ENCODE measurements at regions not wholly inside any gene's neighbourhood (a gene's known extent, or its start where the extent isn't known, plus 50 kb on each side); places are given as distances from the start of the nearest gene placed in this dataset.

DNA sequence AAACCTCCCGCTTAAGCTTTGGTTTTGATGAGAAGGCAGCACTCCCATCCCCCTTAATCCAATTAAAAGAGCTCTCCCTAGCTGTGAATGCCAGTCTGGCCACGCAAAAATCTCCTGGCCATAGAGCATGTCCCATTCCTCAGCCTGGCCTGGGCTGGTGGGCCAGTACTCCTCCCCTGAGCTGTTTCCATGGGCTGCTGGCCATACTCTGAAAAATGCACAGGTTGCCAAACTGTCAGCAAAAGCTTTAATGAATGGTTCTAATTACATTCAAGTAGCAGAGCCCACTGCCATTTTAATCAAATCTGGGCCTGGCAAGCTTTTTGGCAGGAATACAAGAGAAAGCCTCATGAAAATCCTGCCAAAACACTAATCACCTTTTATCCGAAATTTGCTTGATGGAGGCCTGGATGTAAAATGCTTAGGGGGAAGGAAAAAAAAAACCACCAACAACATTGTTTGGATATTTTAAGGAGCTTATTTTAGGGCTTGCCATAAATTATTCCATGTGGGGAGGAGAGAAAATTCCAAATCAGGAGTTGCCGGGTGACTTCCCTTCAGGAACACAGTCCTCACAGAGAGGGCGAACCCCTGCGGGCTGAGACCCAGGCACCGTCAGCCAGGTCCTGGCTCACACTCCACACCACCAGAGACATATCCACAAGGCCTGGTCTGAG, 243.3 kb downstream of the SEC61B start:
- DNase-seq, result no peak
- no peaks in the 10 kb centered on the region for H3K27me3 ChIP-seq (ENCODE audit: low read depth)
- intact Hi-C loops (cut with micrococcal nuclease), result no loop called here
- H3K27ac ChIP-seq (replicated peaks), result no peak overlapping the region
- TF ChIP-seq, protein P1, sequence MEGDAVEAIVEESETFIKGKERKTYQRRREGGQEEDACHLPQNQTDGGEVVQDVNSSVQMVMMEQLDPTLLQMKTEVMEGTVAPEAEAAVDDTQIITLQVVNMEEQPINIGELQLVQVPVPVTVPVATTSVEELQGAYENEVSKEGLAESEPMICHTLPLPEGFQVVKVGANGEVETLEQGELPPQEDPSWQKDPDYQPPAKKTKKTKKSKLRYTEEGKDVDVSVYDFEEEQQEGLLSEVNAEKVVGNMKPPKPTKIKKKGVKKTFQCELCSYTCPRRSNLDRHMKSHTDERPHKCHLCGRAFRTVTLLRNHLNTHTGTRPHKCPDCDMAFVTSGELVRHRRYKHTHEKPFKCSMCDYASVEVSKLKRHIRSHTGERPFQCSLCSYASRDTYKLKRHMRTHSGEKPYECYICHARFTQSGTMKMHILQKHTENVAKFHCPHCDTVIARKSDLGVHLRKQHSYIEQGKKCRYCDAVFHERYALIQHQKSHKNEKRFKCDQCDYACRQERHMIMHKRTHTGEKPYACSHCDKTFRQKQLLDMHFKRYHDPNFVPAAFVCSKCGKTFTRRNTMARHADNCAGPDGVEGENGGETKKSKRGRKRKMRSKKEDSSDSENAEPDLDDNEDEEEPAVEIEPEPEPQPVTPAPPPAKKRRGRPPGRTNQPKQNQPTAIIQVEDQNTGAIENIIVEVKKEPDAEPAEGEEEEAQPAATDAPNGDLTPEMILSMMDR (IDR thresholded peaks at IDR 0.05; ENCODE audit: borderline replicate concordance), result no peak
- no peaks in the 10 kb centered on the region for H3K4me1 ChIP-seq
- no peaks in the 10 kb centered on the region for H3K36me3 ChIP-seq
- H3K4me3 ChIP-seq, result no peak overlapping the region
- H3K9me3 ChIP-seq (replicated peaks), result peaks cover 7% of the 10 kb centered on the region

DNA sequence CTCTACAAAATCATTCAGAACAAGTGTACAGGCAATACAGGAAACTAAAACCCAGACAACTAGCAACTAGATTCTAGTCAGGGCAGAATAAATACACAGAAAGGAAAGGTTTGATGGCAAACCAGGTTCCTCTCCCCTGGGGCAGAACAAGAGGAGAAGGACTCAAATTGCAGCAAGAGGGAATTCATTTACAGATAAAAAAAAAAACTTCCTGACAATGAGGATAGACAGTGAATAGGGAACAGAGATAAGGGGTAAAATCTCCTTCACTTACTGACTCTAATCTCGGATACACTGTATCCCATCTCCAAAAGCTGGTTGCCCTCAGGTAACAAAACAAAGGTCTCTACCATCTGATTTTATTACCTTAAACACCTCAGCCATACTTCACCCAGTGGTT, 244.0 kb downstream of the SEC61B start:
- intact Hi-C loops (cut with micrococcal nuclease), result no loop called here
- Histone ChIP-seq H3K4me3 (no peak overlapping the region), H3K27me3 (ENCODE audit: low read depth) (no peaks in the 10 kb centered on the region), H3K27ac (replicated peaks) (no peak overlapping the region), H3K9me3 (replicated peaks) (peaks cover 7% of the 10 kb centered on the region), H3K36me3 (no peaks in the 10 kb centered on the region), H3K4me1 (no peaks in the 10 kb centered on the region)
- TF ChIP-seq, protein P1 (IDR thresholded peaks at IDR 0.05; ENCODE audit: borderline replicate concordance), result no peak
- no peak for DNase-seq

DNA sequence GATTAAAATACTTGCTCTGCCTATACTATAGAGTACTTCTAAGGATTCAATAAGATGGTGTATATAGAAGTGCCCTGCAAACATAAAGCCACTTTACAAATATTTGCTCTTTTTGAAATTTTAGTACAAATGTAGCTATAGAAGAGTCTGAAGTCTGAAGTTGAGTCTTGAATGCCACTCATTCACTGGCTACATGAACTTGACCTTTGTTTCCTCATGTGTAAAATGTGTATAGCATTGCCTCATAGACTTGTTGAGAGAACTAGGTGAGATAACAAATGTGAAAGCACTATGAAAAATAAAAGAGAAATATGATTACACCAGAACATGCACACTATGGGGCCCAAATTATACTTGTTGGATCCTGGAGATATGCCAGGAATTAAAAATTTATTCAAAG, 244.7 kb downstream of the SEC61B start:
- Histone ChIP-seq H3K4me1 (no peaks in the 10 kb centered on the region), H3K27ac (replicated peaks) (no peak overlapping the region), H3K9me3 (replicated peaks) (peaks cover 7% of the 10 kb centered on the region), H3K4me3 (no peak overlapping the region), H3K27me3 (ENCODE audit: low read depth) (no peaks in the 10 kb centered on the region), H3K36me3 (no peaks in the 10 kb centered on the region)
- TF ChIP-seq, protein P1 (IDR thresholded peaks at IDR 0.05; ENCODE audit: borderline replicate concordance), result no peak
- DNase-seq, result no peak
- intact Hi-C loops (cut with micrococcal nuclease), result no loop called here

DNA sequence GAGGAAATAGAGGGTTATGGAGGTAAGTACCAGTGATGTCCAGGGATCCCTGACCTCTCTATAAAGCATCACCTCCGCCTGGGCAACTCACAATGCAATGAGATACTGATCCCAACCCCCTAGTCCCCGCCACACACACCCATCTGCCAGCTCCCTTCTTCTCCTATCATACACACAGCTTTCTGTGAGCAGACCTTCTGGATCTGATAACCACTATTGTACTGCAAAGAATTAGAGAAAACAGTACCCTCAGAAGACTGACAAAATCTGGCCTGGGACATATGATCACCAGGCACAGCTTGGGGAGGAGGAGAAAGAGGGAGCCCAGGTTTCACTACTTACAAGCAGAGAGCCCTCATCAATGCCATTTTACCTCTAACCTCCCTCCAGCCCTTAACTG, 249.0 kb downstream of the SEC61B start:
- Histone ChIP-seq H3K4me3 (no peak overlapping the region), H3K27me3 (ENCODE audit: low read depth) (no peaks in the 10 kb centered on the region), H3K9me3 (replicated peaks) (peaks cover 7% of the 10 kb centered on the region), H3K36me3 (no peaks in the 10 kb centered on the region), H3K4me1 (peaks cover 14% of the 10 kb centered on the region), H3K27ac (replicated peaks) (no peak overlapping the region)
- no peak for DNase-seq
- TF ChIP-seq, protein P1 (IDR thresholded peaks at IDR 0.05; ENCODE audit: borderline replicate concordance), result no peak
- intact Hi-C loops (cut with micrococcal nuclease), result no loop called here

DNA sequence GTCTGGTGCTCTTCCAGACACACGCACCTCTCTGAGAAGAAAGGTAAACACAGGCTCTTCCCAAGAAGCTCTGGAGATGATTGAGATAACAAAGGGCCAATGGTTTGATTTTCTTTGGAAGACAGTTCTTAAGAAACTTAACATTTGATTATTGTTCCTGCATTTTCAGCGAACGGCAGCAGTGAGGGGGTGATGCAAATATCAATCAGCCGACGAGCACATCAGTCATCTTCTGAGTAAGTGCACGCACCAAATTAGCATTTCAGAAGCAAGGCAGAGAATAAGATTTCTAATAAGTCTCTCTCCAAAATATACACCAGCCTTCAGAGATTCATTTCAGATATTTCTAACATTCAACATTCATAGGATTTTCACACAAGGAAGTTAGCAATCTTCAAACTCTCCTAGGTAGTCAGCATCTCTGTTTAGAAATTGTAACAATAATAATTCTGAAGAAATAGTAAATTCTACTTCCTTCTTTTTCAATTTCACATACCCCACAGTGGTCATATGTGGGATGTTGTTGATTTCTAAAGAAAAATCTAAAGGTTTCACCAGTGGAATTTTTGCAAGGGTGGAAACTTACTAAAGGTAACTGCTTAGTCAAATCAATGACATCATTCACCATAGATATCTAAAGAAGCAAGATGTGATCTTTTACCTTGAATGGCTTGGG, 250.3 kb downstream of the SEC61B start:
- Histone ChIP-seq H3K36me3 (no peaks in the 10 kb centered on the region), H3K4me3 (no peak overlapping the region), H3K27me3 (ENCODE audit: low read depth) (no peaks in the 10 kb centered on the region), H3K27ac (replicated peaks) (no peak overlapping the region), H3K9me3 (replicated peaks) (peaks cover 7% of the 10 kb centered on the region), H3K4me1 (peaks cover 14% of the 10 kb centered on the region)
- TF ChIP-seq, protein P1 (IDR thresholded peaks at IDR 0.05; ENCODE audit: borderline replicate concordance), result no peak
- DNase-seq, result no peak
- intact Hi-C loops (cut with micrococcal nuclease), result no loop called here

Data from left ventricle myocardium inferior (tissue), 1 donor.